H1 (cell line): ENCODE measurements at regions not wholly inside any gene's neighbourhood (a gene's known extent, or its start where the extent isn't known, plus 50 kb on each side); places are given as distances from the start of the nearest gene placed in this dataset.

Source experiments
- CTCF ChIA-PET: fragments of 300-600 bp; sonication (Branson Sonifier 250); formaldehyde crosslinking; loops from one replicate; lab custom pipeline; 2021; ENCODE audit not compliant: partially characterized antibody; lab: Charles Lee
- POLR2A ChIA-PET: fragments of 300-600 bp; sonication (Branson Sonifier 250); formaldehyde crosslinking; loops from one replicate; lab custom pipeline; 2021; ENCODE audit warnings: inconsistent platforms; ENCODE audit not compliant: partially characterized antibody; lab: Charles Lee
- DNase-seq, 2 experiments: peaks; one replicate each; pipeline versions ENCODE4 v3.0.0 to v3.0.0-alpha.2; 2010 to 2022; ENCODE audit warnings: low spot score in 2 of 2, low read depth in 1 of 2, mixed read lengths in 1 of 2
- FAIRE-seq: peaks from 2 replicates; lab custom pipeline; 2011; peaks lifted over from hg19 to GRCh38; lab: Jason Lieb, UNC
- H2AFZ ChIP-seq: 2 replicates; pipeline ENCODE4 v1.8.1; 2012; ENCODE audit warnings: low read length, inconsistent platforms
- H2AK5ac ChIP-seq: 2 replicates; pipeline ENCODE4 v1.6.1; 2013; ENCODE audit warnings: low read depth, low read length
- H2BK120ac ChIP-seq: replicated peaks from 2 replicates; pipeline ENCODE3; 2013; ENCODE audit warnings: low read depth, low read length, inconsistent platforms
- H2BK12ac ChIP-seq: 2 replicates; pipeline ENCODE4 v1.6.1; 2013; ENCODE audit warnings: low read depth, low read length
- H2BK15ac ChIP-seq: 2 replicates; pipeline ENCODE4 v1.6.1; 2013; ENCODE audit warnings: low read length
- H2BK20ac ChIP-seq: 2 replicates; pipeline ENCODE4 v1.6.1; 2013; ENCODE audit warnings: low read length
- H2BK5ac ChIP-seq: 2 replicates; pipeline ENCODE4 v1.6.1; 2013; ENCODE audit warnings: low read depth, low read length
- H3K14ac ChIP-seq: 2 replicates; pipeline ENCODE4 v1.6.1; 2013; ENCODE audit warnings: inconsistent platforms; ENCODE audit not compliant: insufficient read length
- H3K18ac ChIP-seq: 2 replicates; pipeline ENCODE4 v1.6.1; 2013; ENCODE audit warnings: low read length; ENCODE audit errors: extremely low read depth
- H3K23ac ChIP-seq: 2 replicates; pipeline ENCODE4 v1.6.1; 2013; ENCODE audit warnings: inconsistent platforms; ENCODE audit not compliant: insufficient read length
- H3K23me2 ChIP-seq: 2 replicates; pipeline ENCODE4 v1.6.1; 2013; ENCODE audit warnings: low read depth, low read length
- H3K27ac ChIP-seq: 2 replicates; pipeline ENCODE4 v1.6.1; 2011; ENCODE audit warnings: low read depth, low read length, inconsistent platforms
- H3K27me3 ChIP-seq, 4 experiments: replicated peaks in 1 of 4; 1 replicate in 1 of 4; 2 replicates in 3 of 4; pipeline versions ENCODE4 v1.6.1 to v1.8.1; 2011 to 2013; ENCODE audit warnings: low read length in 3 of 4, mild to moderate bottlenecking in 3 of 4, inconsistent platforms in 2 of 4, mixed read lengths in 2 of 4, moderate library complexity in 1 of 4; ENCODE audit not compliant: control insufficient read depth in 3 of 4, insufficient read depth in 3 of 4; ENCODE audit errors: extremely low read depth in 1 of 4
- H3K36me3 ChIP-seq, 4 experiments: 2 replicates each; pipeline versions ENCODE4 v1.6.1 to v1.8.1; 2011 to 2013; ENCODE audit warnings: mild to moderate bottlenecking in 4 of 4, low read length in 3 of 4, moderate library complexity in 2 of 4, control low read depth in 1 of 4, inconsistent platforms in 1 of 4; ENCODE audit not compliant: insufficient read depth in 4 of 4, control insufficient read depth in 2 of 4
- H3K4ac ChIP-seq: replicated peaks from 2 replicates; pipeline ENCODE3; 2013; ENCODE audit warnings: low read length, low read depth, mixed read lengths, inconsistent platforms; ENCODE audit not compliant: insufficient read length
- H3K4me1 ChIP-seq, 4 experiments: replicated peaks in 1 of 4; 1 replicate in 1 of 4; 2 replicates in 3 of 4; pipeline versions ENCODE4 v1.6.1 to v1.8.1; 2011 to 2013; ENCODE audit warnings: low read length in 3 of 4, inconsistent platforms in 2 of 4, mixed read lengths in 1 of 4; ENCODE audit not compliant: insufficient read depth in 4 of 4, control insufficient read depth in 3 of 4
- H3K4me2 ChIP-seq, 2 experiments: 2 replicates each; pipeline versions ENCODE4 v1.6.1 to v1.8.1; 2011 to 2013; ENCODE audit warnings: low read depth in 2 of 2, low read length in 2 of 2, control low read depth in 1 of 2, inconsistent platforms in 1 of 2, mild to moderate bottlenecking in 1 of 2; ENCODE audit not compliant: insufficient read depth in 1 of 2
- H3K4me3 ChIP-seq, 4 experiments: fragments of 200-600, 300-600 bp in 1 of 4; sonication (generic), shearing (Covaris generic), sonication (Bioruptor Twin) in 1 of 4; 2 replicates each; pipeline versions ENCODE4 v1.5.1 to v1.8.1; 2011 to 2016; ENCODE audit warnings: low read length in 4 of 4, low read depth in 3 of 4, control low read depth in 2 of 4, inconsistent platforms in 2 of 4, mild to moderate bottlenecking in 2 of 4, mixed read lengths in 1 of 4, moderate library complexity in 1 of 4; ENCODE audit not compliant: insufficient read depth in 2 of 4; ENCODE audit errors: extremely low read depth in 1 of 4
- H3K56ac ChIP-seq: replicated peaks from 2 replicates; pipeline ENCODE3; 2013; ENCODE audit warnings: low read depth, mild to moderate bottlenecking, mixed read lengths, low read length, inconsistent platforms; ENCODE audit not compliant: insufficient read length
- H3K79me1 ChIP-seq: 2 replicates; pipeline ENCODE4 v1.6.1; 2013; ENCODE audit warnings: low read depth, low read length, control low read depth
- H3K79me2 ChIP-seq, 2 experiments: 2 replicates each; pipeline versions ENCODE4 v1.6.1 to v1.8.1; 2012 to 2013; ENCODE audit warnings: low read length in 2 of 2, mild to moderate bottlenecking in 2 of 2, inconsistent platforms in 1 of 2; ENCODE audit not compliant: insufficient read depth in 2 of 2, control insufficient read depth in 1 of 2
- H3K9ac ChIP-seq, 4 experiments: replicated peaks in 1 of 4; 1 replicate in 1 of 4; 2 replicates in 3 of 4; pipeline versions ENCODE4 v1.6.1 to v1.8.1; 2011 to 2013; ENCODE audit warnings: low read depth in 3 of 4, low read length in 3 of 4, control low read depth in 2 of 4, mild to moderate bottlenecking in 2 of 4, moderate library complexity in 2 of 4, inconsistent platforms in 1 of 4; ENCODE audit errors: extremely low read depth in 1 of 4
- H3K9me3 ChIP-seq, 2 experiments: 2 replicates each; pipeline versions ENCODE4 v1.6.1 to v1.8.1; 2012 to 2013; ENCODE audit warnings: mild to moderate bottlenecking in 2 of 2, moderate library complexity in 2 of 2, control low read depth in 1 of 2, inconsistent platforms in 1 of 2, low read depth in 1 of 2, low read length in 1 of 2, mixed read lengths in 1 of 2; ENCODE audit not compliant: insufficient read depth in 2 of 2
- H4K20me1 ChIP-seq, 2 experiments: replicated peaks in 1 of 2; 2 replicates each; pipeline versions ENCODE3 to v1.8.1; 2011 to 2013; ENCODE audit warnings: inconsistent platforms in 2 of 2, low read length in 2 of 2, mild to moderate bottlenecking in 1 of 2; ENCODE audit not compliant: insufficient read depth in 2 of 2, control insufficient read depth in 1 of 2
- H4K5ac ChIP-seq: 2 replicates; pipeline ENCODE4 v1.6.1; 2013; ENCODE audit warnings: low read length, low read depth, mixed read lengths, inconsistent platforms; ENCODE audit not compliant: insufficient read length
- H4K8ac ChIP-seq: 2 replicates; pipeline ENCODE4 v1.8.0; 2013; ENCODE audit warnings: mild to moderate bottlenecking, moderate library complexity, low read length, inconsistent platforms; ENCODE audit not compliant: insufficient read depth; ENCODE audit errors: extremely low read depth
- H4K91ac ChIP-seq: replicated peaks from 2 replicates; pipeline ENCODE3; 2013; ENCODE audit warnings: low read length, mixed read lengths, inconsistent platforms; ENCODE audit not compliant: insufficient read length
- CBX8 ChIP-seq: fragments of 300-800, 300-1000 bp; sonication (generic); IDR thresholded peaks from 2 replicates; pipeline ENCODE4 v1.7.1; 2016; ENCODE audit warnings: low read depth, low read length, borderline replicate concordance
- E2F6 ChIP-seq: IDR thresholded peaks from 2 replicates; pipeline ENCODE4 v1.6.1; 2012; ENCODE audit warnings: inconsistent platforms
- EZH2 ChIP-seq: fragments of 200-600 bp; sonication (generic); IDR thresholded peaks from 2 replicates; pipeline ENCODE4 v1.7.1; 2012; ENCODE audit warnings: low read depth, mild to moderate bottlenecking, moderate library complexity, low read length, inconsistent platforms; ENCODE audit not compliant: severe bottlenecking
- HDAC2 ChIP-seq, 2 experiments: fragments of 300-600 bp in 1 of 2; sonication (generic) in 1 of 2; IDR thresholded peaks; 2 replicates each; pipeline ENCODE4 v1.6.1; 2011 to 2012; ENCODE audit warnings: low read depth in 2 of 2, low read length in 2 of 2, mild to moderate bottlenecking in 2 of 2, moderate library complexity in 2 of 2, borderline replicate concordance in 1 of 2, inconsistent platforms in 1 of 2
- KDM1A ChIP-seq: fragments of 200-600, 300-600 bp; sonication (generic); IDR thresholded peaks from 2 replicates; pipeline ENCODE4 v1.7.1; 2016; ENCODE audit warnings: mild to moderate bottlenecking, low read length, borderline replicate concordance
- KDM4A ChIP-seq: IDR thresholded peaks from one replicate; pipeline ENCODE4 v1.7.1; 2012; ENCODE audit warnings: low read depth, mild to moderate bottlenecking, moderate library complexity, low read length, inconsistent platforms; ENCODE audit not compliant: severe bottlenecking
- KDM5A ChIP-seq: fragments of 200-600 bp; IDR thresholded peaks from 2 replicates; pipeline ENCODE4 v1.7.1; 2012; ENCODE audit warnings: mild to moderate bottlenecking, low read length, inconsistent platforms, mixed read lengths
- PHF8 ChIP-seq: fragments of 200-600 bp; sonication (generic); conservative IDR thresholded peaks from 2 replicates; pipeline ENCODE4 v1.7.1; 2012; ENCODE audit warnings: low read depth, mild to moderate bottlenecking, inconsistent platforms, low read length, moderate library complexity
- POU5F1 ChIP-seq: IDR thresholded peaks from 2 replicates; pipeline ENCODE4 v1.6.1; 2011; ENCODE audit warnings: low read depth, mild to moderate bottlenecking, low read length, moderate library complexity
- RBBP5 ChIP-seq: IDR thresholded peaks from 2 replicates; pipeline ENCODE4 v1.7.1; 2012; ENCODE audit warnings: low read depth, mild to moderate bottlenecking, inconsistent platforms, low read length, moderate library complexity, borderline replicate concordance
- RNF2 ChIP-seq: fragments of 200-900, 300-1000 bp; sonication (generic); IDR thresholded peaks from 2 replicates; pipeline ENCODE4 v1.7.1; 2016; ENCODE audit warnings: borderline replicate concordance, low read depth, mild to moderate bottlenecking, antibody characterized with exemption, low read length; ENCODE audit not compliant: poor library complexity, severe bottlenecking; ENCODE audit errors: missing control alignments
- SP1 ChIP-seq: IDR thresholded peaks from 2 replicates; pipeline ENCODE4 v1.6.1; 2011; ENCODE audit warnings: low read depth, low read length
- SP4 ChIP-seq: IDR thresholded peaks from 2 replicates; pipeline ENCODE4 v1.6.1; 2012; ENCODE audit warnings: low read length, inconsistent platforms
- TEAD4 ChIP-seq: IDR thresholded peaks from 2 replicates; pipeline ENCODE4 v1.6.1; 2012; ENCODE audit warnings: low read depth, low read length, inconsistent platforms, mixed read lengths
- WGBS, 2 experiments: shearing (Covaris generic) in 1 of 2; methylation state at CpG; one replicate each; pipeline versions ENCODE4 v1.1.6 to v1.1.7; 2013 to 2015; ENCODE audit warnings: low lambda C conversion rate in 2 of 2, mixed read lengths in 2 of 2, inconsistent platforms in 1 of 2, low coverage in 1 of 2, missing lambda C conversion rate in 1 of 2; ENCODE audit not compliant: insufficient replicate concordance in 2 of 2, insufficient coverage in 1 of 2, insufficient read length in 1 of 2; ENCODE audit errors: extremely low coverage in 1 of 2, missing lambda C conversion rate in 1 of 2; 5-methylcytosine and 5-hydroxymethylcytosine counted together

- Histone ChIP-seq H4K91ac (no peak overlapping the region), H3K79me2 (no peaks in the 10 kb centered on the region), H3K4me1 (peaks cover 0 to 2% (median 0%) of the 10 kb centered on the region in 4 experiments; a peak in 2 of 7 replicates), H3K56ac (no peak overlapping the region), H3K4ac (no peak overlapping the region), H3K4me3 (no peak overlapping the region), H3K79me1 (no peaks in the 10 kb centered on the region), H3K23ac (no peak overlapping the region), H3K23me2 (no peaks in the 10 kb centered on the region), H3K18ac (no peak overlapping the region), H4K8ac (no peak overlapping the region), H3K9ac (no peak overlapping the region), H2BK5ac (no peak overlapping the region), H3K4me2 (no peak overlapping the region), H3K27me3 (no peaks in the 10 kb centered on the region), H2AK5ac (no peak overlapping the region), H3K9me3 (no peaks in the 10 kb centered on the region), H3K14ac (no peak overlapping the region), H2BK20ac (no peak overlapping the region), H4K5ac (no peak overlapping the region), H2BK12ac (no peak overlapping the region), H2BK15ac (no peak overlapping the region), H4K20me1 (no peaks in the 10 kb centered on the region), H3K36me3 (no peaks in the 10 kb centered on the region), H2BK120ac (no peak overlapping the region), H3K27ac (no peak overlapping the region), H2AFZ (no peak overlapping the region)
- FAIRE-seq (no peak), DNase-seq (no peak)
- ChIA-PET POLR2A (no interaction called here), CTCF (no interaction called here)
- WGBS, 2 experiments: 94% methylated on average over 1 of the region's 1 CpG; no CpG with 5 or more reads in 1 of the 2 experiments
- no peak for TF ChIP-seq PHF8
- TF ChIP-seq POU5F1: no peak
- no peak for TF ChIP-seq SP4
- TF ChIP-seq EZH2: no peak
- no peak for TF ChIP-seq KDM4A
- TF ChIP-seq TEAD4: no peak
- TF ChIP-seq RBBP5: no peak
- no peak for TF ChIP-seq SP1
- TF ChIP-seq KDM5A: no peak
- no peak for TF ChIP-seq KDM1A
- TF ChIP-seq RNF2: no peak
- no peak for TF ChIP-seq E2F6
- no peak for TF ChIP-seq CBX8
- no peak for TF ChIP-seq HDAC2 (IDR thresholded peaks at IDR 0.05; ENCODE audit: borderline replicate concordance in 1 of 2, low read depth in 2 of 2, low read length in 2 of 2)
These were observed 717.5 kb upstream of the LRRN3 start for GRCh38 chr7:110373416-110373815.
